Esophagus squamous epithelium (tissue), 5 donors: ENCODE measurements at regions not wholly inside any gene's neighbourhood (a gene's known extent, or its start where the extent isn't known, plus 50 kb on each side); places are given as distances from the start of the nearest gene placed in this dataset.

ENCODE experiments used
- DNase-seq: peaks from one replicate; lab custom pipeline; 2025; lab: John Stamatoyannopoulos, UW
- H3K27ac ChIP-seq, 4 donors: fragments of 200-600 bp; sonication (generic); one replicate each; pipeline ENCODE4 v1.5.1; 2016 to 2019; ENCODE audit warnings: mild to moderate bottlenecking in 1 of 4
- H3K27me3 ChIP-seq, 4 donors: fragments of 200-600 bp; sonication (generic); 1 replicate in 3 of 4; 2 replicates in 1 of 4; pipeline versions ENCODE4 v1.5.1 to v1.6.0; 2017 to 2021; ENCODE audit warnings: antibody characterized with exemption in 1 of 4
- H3K36me3 ChIP-seq, 3 donors: fragments of 200-600 bp; sonication (generic); one replicate each; pipeline ENCODE4 v1.5.1; 2016 to 2019
- H3K4me1 ChIP-seq, 3 donors: fragments of 200-600 bp; sonication (generic); one replicate each; pipeline ENCODE4 v1.5.1; 2017 to 2019
- H3K4me3 ChIP-seq, 4 donors: fragments of 200-600 bp; sonication (generic); 1 replicate in 3 of 4; 2 replicates in 1 of 4; pipeline ENCODE4 v1.5.1; 2016 to 2019; ENCODE audit warnings: mild to moderate bottlenecking in 2 of 4, moderate library complexity in 1 of 4
- H3K9me3 ChIP-seq, 3 donors: fragments of 200-600 bp; sonication (generic); one replicate each; pipeline ENCODE4 v1.5.1; 2016 to 2019
- POLR2A ChIP-seq, 4 donors: fragments of 450-650 bp; IDR thresholded peaks; one replicate each; pipeline ENCODE4 v1.6.1; 2017; ENCODE audit warnings: antibody characterized with exemption in 4 of 4, mild to moderate bottlenecking in 4 of 4, moderate library complexity in 3 of 4
- WGBS, 2 donors: methylation state at CpG; one replicate each; pipeline ENCODE4 v1.1.5; 2018; 5-methylcytosine and 5-hydroxymethylcytosine counted together
- intact Hi-C: fragments of 100-400 bp; cut with DNase I; formaldehyde crosslinking; loops from one replicate; pipeline ENCODE4 v1.15.0; 2022
- TF ChIP-seq, protein P1 (sequence below), 6 experiments: fragments of 450-650 bp in 4 of 6; fragments of 200-600 bp in 2 of 6; sonication (generic) in 2 of 6; IDR thresholded peaks; one replicate each; pipeline ENCODE4 v1.5.1; 2016 to 2019; ENCODE audit warnings: antibody characterized with exemption in 6 of 6, mild to moderate bottlenecking in 4 of 6, moderate library complexity in 4 of 6
- donor health status: DM: yes; HTN: yes; CAD: no.

GRCh38 chr18:37980556-37980955 lies 415.0 kb upstream of the CELF4 start:
- Histone ChIP-seq H3K9me3 (no peaks in the 10 kb centered on the region), H3K4me3 (no peak overlapping the region), H3K36me3 (no peaks in the 10 kb centered on the region), H3K27ac (no peak overlapping the region), H3K4me1 (no peaks in the 10 kb centered on the region), H3K27me3 (no peaks in the 10 kb centered on the region)
- no peak for TF ChIP-seq POLR2A (IDR thresholded peaks at IDR 0.05)
- TF ChIP-seq, protein P1, sequence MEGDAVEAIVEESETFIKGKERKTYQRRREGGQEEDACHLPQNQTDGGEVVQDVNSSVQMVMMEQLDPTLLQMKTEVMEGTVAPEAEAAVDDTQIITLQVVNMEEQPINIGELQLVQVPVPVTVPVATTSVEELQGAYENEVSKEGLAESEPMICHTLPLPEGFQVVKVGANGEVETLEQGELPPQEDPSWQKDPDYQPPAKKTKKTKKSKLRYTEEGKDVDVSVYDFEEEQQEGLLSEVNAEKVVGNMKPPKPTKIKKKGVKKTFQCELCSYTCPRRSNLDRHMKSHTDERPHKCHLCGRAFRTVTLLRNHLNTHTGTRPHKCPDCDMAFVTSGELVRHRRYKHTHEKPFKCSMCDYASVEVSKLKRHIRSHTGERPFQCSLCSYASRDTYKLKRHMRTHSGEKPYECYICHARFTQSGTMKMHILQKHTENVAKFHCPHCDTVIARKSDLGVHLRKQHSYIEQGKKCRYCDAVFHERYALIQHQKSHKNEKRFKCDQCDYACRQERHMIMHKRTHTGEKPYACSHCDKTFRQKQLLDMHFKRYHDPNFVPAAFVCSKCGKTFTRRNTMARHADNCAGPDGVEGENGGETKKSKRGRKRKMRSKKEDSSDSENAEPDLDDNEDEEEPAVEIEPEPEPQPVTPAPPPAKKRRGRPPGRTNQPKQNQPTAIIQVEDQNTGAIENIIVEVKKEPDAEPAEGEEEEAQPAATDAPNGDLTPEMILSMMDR (IDR thresholded peaks at IDR 0.05): no peak
- intact Hi-C loops: no loop called here
- no peak for DNase-seq

DNA sequence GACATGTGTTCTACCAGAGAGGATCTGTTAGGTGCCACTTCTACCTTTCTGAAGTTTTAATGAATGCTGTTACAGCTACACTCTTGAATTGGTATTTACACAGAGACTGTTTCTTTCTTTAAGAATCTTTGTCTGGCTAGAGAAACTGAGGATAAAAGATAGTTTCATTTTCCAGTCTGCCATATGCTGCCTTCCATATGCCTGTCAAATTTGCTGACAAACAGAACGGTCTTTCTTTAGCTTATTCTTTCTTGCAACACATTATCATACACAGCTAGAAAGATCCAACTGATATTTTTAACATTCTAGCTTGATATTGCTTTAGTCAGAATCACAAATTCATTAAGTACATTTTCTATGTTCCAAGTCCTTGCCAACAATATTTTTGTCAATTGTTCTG lies 409.8 kb upstream of the CELF4 start:
- TF ChIP-seq, protein P1 (IDR thresholded peaks at IDR 0.05): no peak
- TF ChIP-seq POLR2A (IDR thresholded peaks at IDR 0.05): no peak
- Histone ChIP-seq H3K36me3 (no peaks in the 10 kb centered on the region), H3K4me3 (no peak overlapping the region), H3K4me1 (no peaks in the 10 kb centered on the region), H3K27me3 (no peaks in the 10 kb centered on the region), H3K27ac (no peak overlapping the region), H3K9me3 (no peaks in the 10 kb centered on the region)
- intact Hi-C loops: no loop called here
- no peak for DNase-seq
- 68 to 74% methylated on average over 1 of the region's 1 CpG for WGBS, 2 donors

DNA sequence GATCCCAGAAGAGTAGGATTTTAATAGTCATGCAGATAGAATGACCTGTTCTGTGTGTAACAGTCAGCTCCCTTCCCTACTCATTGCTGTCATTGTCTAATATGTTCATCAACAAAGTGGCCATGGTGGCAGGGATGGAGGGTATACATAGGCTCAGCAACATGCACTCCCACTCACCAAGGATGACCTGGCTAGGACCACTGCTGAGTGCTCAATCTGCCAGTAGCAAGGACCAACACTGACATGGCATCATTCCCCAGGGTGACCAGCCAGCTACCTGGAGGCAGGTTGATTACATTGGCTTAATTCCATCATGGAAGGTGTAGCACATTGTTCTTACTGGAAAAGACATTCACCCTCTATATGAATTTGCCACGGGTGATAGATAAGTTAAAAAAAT lies 401.7 kb upstream of the CELF4 start:
- Histone ChIP-seq H3K36me3 (no peaks in the 10 kb centered on the region), H3K27ac (no peak overlapping the region), H3K4me1 (no peaks in the 10 kb centered on the region), H3K9me3 (no peaks in the 10 kb centered on the region), H3K27me3 (no peaks in the 10 kb centered on the region), H3K4me3 (no peak overlapping the region)
- intact Hi-C loops: no loop called here
- WGBS, 2 donors: 46 to 50% methylated on average over 1 of the region's 1 CpG
- TF ChIP-seq, protein P1 (IDR thresholded peaks at IDR 0.05): no peak
- no peak for TF ChIP-seq POLR2A (IDR thresholded peaks at IDR 0.05)
- no peak for DNase-seq

- no peak for DNase-seq
- Histone ChIP-seq H3K4me1 (no peaks in the 10 kb centered on the region), H3K4me3 (no peak overlapping the region), H3K36me3 (no peaks in the 10 kb centered on the region), H3K27ac (no peak overlapping the region), H3K9me3 (no peaks in the 10 kb centered on the region), H3K27me3 (no peaks in the 10 kb centered on the region)
- TF ChIP-seq, protein P1 (IDR thresholded peaks at IDR 0.05): no peak
- TF ChIP-seq POLR2A (IDR thresholded peaks at IDR 0.05): no peak
- intact Hi-C loops: no loop called here
- WGBS, 2 donors: 14 to 50% methylated on average over 1 of the region's 1 CpG
Observed at GRCh38 chr18:37965572-37965970, 400.0 kb upstream of the CELF4 start.

DNA sequence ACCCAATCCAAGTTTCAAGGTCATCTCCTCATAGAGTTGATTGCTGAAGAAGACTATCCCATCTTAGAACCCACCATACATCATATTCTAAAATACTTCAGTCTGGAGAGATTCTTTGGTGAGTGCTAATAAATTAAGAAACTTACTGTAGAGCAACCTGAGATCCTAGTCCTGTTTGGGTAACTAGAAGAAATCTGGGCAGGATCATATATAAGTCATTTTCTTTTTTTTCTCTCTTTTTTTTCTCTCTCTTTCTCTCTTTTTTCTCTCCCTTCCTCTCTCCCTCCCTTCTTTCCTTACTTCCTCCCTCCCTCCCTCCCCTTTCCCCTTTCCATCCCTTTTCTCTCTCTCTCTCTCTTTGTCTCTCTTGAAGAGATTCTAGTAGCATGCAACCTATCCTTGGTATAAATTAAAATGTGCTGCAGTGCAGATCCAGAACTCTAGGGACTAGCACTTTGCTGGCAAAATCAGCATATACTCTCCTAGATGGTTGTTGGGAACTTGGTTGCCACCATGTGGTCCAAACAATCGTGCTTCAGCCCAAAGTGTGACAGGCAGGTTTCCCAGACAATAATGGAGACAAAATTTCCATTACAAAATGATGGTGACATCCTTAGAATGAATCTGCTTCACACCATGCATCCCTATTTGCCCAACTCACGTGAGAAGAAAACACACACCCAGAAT lies 399.4 kb upstream of the CELF4 start:
- DNase-seq: no peak
- no peak overlapping the region for H3K4me3 ChIP-seq
- WGBS, 2 donors: 51 to 57% methylated on average over 2 of the region's 2 CpGs
- no peaks in the 10 kb centered on the region for H3K27me3 ChIP-seq
- H3K4me1 ChIP-seq: no peaks in the 10 kb centered on the region
- no peak for TF ChIP-seq POLR2A (IDR thresholded peaks at IDR 0.05)
- TF ChIP-seq, protein P1 (IDR thresholded peaks at IDR 0.05): no peak
- no peaks in the 10 kb centered on the region for H3K36me3 ChIP-seq
- H3K27ac ChIP-seq: no peak overlapping the region
- no peaks in the 10 kb centered on the region for H3K9me3 ChIP-seq
- intact Hi-C loops: no loop called here
